ENCODE measurements at regions not wholly inside any gene's neighbourhood (a gene's known extent, or its start where the extent isn't known, plus 50 kb on each side); places are given as distances from the start of the nearest gene placed in this dataset.

DNA sequence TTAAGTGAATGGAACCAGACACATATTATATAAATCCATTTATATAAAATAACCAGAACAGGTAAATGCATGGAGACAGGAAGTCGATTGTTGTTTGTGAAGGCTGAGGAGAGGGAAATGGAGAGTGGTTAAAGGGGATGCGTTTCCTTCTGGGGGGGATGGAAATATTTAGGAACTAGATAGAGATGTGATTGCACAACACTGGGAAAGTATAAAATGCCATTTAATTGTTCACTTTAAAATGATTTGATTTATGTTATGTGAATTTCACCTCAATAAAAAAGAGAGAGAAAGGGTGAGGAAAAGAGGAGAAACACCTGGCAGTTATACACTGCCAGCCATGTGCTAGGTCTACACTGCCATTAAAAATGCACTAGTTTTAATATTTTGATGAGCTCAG, 312.6 kb downstream of the CD83 start:
- H3K4me2 ChIP-seq, result no peak overlapping the region
- no peak overlapping the region for H3K9ac ChIP-seq
- H3K27ac ChIP-seq (ENCODE audit: low read depth in 2 of 2, low read length in 1 of 2), result no peak overlapping the region
- H3K79me2 ChIP-seq (ENCODE audit: insufficient read depth), result no peaks in the 10 kb centered on the region
- CTCF ChIA-PET, result no interaction called here
- no peak overlapping the region for H2AFZ ChIP-seq (ENCODE audit: low read depth)
- POLR2A ChIA-PET, result no interaction called here
- no peak overlapping the region for H3K4me3 ChIP-seq (ENCODE audit: low read depth in 2 of 2, low read length in 1 of 2)
- no peaks in the 10 kb centered on the region for H3F3A ChIP-seq (replicated peaks; ENCODE audit: insufficient read depth)
- no peak for DNase-seq
- no peaks in the 10 kb centered on the region for H3K9me3 ChIP-seq
- H3K36me3 ChIP-seq (replicated peaks in 1 of 2; ENCODE audit: control insufficient read depth in 1 of 2, insufficient read depth in 2 of 2, low read length in 1 of 2), result no peaks in the 10 kb centered on the region
- H4K20me1 ChIP-seq (ENCODE audit: insufficient read depth), result no peaks in the 10 kb centered on the region
- H3K27me3 ChIP-seq (ENCODE audit: insufficient read depth), result no peaks in the 10 kb centered on the region
- H3K4me1 ChIP-seq (ENCODE audit: control insufficient read depth in 1 of 2, insufficient read depth in 2 of 2, low read depth in 1 of 2, low read length in 1 of 2), result no peaks in the 10 kb centered on the region
- TF ChIP-seq YY1 (IDR thresholded peaks at IDR 0.05; ENCODE audit: low read depth), result no peak
- TF ChIP-seq TEAD4 (IDR thresholded peaks at IDR 0.05; ENCODE audit: borderline replicate concordance, insufficient read depth), result no peak
- no peak for TF ChIP-seq TAF1 (IDR thresholded peaks at IDR 0.05; ENCODE audit: borderline replicate concordance, low read depth, low read length)
- TF ChIP-seq, protein P1, sequence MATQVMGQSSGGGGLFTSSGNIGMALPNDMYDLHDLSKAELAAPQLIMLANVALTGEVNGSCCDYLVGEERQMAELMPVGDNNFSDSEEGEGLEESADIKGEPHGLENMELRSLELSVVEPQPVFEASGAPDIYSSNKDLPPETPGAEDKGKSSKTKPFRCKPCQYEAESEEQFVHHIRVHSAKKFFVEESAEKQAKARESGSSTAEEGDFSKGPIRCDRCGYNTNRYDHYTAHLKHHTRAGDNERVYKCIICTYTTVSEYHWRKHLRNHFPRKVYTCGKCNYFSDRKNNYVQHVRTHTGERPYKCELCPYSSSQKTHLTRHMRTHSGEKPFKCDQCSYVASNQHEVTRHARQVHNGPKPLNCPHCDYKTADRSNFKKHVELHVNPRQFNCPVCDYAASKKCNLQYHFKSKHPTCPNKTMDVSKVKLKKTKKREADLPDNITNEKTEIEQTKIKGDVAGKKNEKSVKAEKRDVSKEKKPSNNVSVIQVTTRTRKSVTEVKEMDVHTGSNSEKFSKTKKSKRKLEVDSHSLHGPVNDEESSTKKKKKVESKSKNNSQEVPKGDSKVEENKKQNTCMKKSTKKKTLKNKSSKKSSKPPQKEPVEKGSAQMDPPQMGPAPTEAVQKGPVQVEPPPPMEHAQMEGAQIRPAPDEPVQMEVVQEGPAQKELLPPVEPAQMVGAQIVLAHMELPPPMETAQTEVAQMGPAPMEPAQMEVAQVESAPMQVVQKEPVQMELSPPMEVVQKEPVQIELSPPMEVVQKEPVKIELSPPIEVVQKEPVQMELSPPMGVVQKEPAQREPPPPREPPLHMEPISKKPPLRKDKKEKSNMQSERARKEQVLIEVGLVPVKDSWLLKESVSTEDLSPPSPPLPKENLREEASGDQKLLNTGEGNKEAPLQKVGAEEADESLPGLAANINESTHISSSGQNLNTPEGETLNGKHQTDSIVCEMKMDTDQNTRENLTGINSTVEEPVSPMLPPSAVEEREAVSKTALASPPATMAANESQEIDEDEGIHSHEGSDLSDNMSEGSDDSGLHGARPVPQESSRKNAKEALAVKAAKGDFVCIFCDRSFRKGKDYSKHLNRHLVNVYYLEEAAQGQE (IDR thresholded peaks at IDR 0.05; ENCODE audit: low read depth, low read length), result no peak
- TF ChIP-seq TCF12 (IDR thresholded peaks at IDR 0.05), result no peak
- no peak for TF ChIP-seq GATA2 (CRISPR knock-in tag; IDR thresholded peaks at IDR 0.05)
- TF ChIP-seq, protein P2, sequence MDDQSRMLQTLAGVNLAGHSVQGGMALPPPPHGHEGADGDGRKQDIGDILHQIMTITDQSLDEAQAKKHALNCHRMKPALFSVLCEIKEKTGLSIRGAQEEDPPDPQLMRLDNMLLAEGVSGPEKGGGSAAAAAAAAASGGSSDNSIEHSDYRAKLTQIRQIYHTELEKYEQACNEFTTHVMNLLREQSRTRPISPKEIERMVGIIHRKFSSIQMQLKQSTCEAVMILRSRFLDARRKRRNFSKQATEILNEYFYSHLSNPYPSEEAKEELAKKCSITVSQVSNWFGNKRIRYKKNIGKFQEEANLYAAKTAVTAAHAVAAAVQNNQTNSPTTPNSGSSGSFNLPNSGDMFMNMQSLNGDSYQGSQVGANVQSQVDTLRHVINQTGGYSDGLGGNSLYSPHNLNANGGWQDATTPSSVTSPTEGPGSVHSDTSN (IDR thresholded peaks at IDR 0.05), result no peak
- WGBS (ENCODE audit: low lambda C conversion rate), result 45% methylated on average over 2 of the region's 2 CpGs
- H3K9me2 ChIP-seq, result no peaks in the 10 kb centered on the region

DNA sequence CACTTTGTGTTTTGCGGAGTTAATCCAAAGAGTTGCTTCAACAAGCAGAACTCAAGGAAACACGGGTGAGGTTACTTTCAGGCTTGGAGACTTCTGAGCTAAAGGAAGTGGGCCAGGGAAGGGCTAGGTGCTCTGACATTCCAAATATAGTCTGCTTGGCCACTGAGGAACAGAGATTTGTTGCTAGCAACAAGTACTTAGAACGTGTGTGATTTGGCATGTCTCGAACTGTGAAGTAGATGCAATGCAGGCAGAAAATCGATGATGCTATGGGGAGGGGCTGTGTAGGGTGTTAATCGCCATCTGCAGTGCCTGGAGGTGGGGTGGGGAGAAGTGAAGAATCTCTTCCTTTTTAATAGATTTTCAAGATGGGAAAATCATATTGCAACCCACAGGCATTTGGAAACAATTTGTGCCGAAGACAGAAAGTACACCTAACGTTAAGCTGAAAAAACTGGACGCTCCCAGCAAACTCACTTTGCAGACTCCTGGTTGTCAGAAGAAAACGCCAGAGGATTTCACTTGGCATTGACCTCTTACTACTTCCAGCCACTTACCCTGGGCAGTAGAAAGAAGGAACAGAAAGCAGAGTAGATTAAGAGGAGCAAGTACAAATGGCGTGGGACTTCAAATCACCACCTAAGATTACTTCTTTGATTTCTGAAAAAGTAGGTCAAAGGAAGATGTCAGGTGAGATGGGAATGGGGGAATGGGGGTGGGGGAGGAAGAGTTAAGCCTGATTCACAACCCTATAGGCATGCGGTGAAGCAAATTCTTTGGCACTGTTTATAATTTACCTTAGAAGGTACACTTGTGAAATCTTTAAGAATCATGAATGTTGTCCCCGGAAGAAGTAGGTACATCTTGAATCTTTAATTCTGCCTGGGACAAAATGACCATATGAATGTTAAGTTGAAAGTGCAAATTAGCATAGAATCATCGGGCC, 314.1 kb downstream of the CD83 start:
- Histone ChIP-seq H3K36me3 (replicated peaks in 1 of 2; ENCODE audit: control insufficient read depth in 1 of 2, insufficient read depth in 2 of 2, low read length in 1 of 2) (no peaks in the 10 kb centered on the region), H2AFZ (ENCODE audit: low read depth) (no peak overlapping the region), H3K79me2 (ENCODE audit: insufficient read depth) (no peaks in the 10 kb centered on the region), H3K9me2 (no peaks in the 10 kb centered on the region), H3K9me3 (no peaks in the 10 kb centered on the region), H4K20me1 (ENCODE audit: insufficient read depth) (no peaks in the 10 kb centered on the region), H3K27me3 (ENCODE audit: insufficient read depth) (no peaks in the 10 kb centered on the region), H3K4me1 (ENCODE audit: control insufficient read depth in 1 of 2, insufficient read depth in 2 of 2, low read depth in 1 of 2, low read length in 1 of 2) (no peaks in the 10 kb centered on the region; a peak in 1 of 4 replicates), H3K9ac (no peak overlapping the region), H3K4me2 (no peak overlapping the region), H3F3A (replicated peaks; ENCODE audit: insufficient read depth) (no peaks in the 10 kb centered on the region), H3K27ac (ENCODE audit: low read depth in 2 of 2, low read length in 1 of 2) (no peak overlapping the region), H3K4me3 (ENCODE audit: low read depth in 2 of 2, low read length in 1 of 2) (no peak overlapping the region)
- ChIA-PET CTCF (no interaction called here), POLR2A (no interaction called here)
- 49% methylated on average over 14 of the region's 14 CpGs for WGBS (ENCODE audit: low lambda C conversion rate)
- no peak for DNase-seq
- TF ChIP-seq, protein P3, sequence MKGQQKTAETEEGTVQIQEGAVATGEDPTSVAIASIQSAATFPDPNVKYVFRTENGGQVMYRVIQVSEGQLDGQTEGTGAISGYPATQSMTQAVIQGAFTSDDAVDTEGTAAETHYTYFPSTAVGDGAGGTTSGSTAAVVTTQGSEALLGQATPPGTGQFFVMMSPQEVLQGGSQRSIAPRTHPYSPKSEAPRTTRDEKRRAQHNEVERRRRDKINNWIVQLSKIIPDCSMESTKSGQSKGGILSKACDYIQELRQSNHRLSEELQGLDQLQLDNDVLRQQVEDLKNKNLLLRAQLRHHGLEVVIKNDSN (IDR thresholded peaks at IDR 0.05; ENCODE audit: borderline replicate concordance, low read depth), result no peak
- TF ChIP-seq MEF2A (IDR thresholded peaks at IDR 0.05; ENCODE audit: borderline replicate concordance, low read depth) (no peak), ELF1 (IDR thresholded peaks at IDR 0.05) (no peak), RXRA (IDR thresholded peaks at IDR 0.05; ENCODE audit: borderline replicate concordance, low read depth) (no peak), TCF12 (IDR thresholded peaks at IDR 0.05) (no peak), GABPA (IDR thresholded peaks at IDR 0.05; ENCODE audit: low read depth) (no peak), GATA2 (CRISPR knock-in tag; IDR thresholded peaks at IDR 0.05) (no peak), RAD21 (IDR thresholded peaks at IDR 0.05; ENCODE audit: low read length) (no peak)
- TF ChIP-seq, protein P4, sequence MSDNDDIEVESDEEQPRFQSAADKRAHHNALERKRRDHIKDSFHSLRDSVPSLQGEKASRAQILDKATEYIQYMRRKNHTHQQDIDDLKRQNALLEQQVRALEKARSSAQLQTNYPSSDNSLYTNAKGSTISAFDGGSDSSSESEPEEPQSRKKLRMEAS (IDR thresholded peaks at IDR 0.05; ENCODE audit: low read depth), result no peak
- TF ChIP-seq, protein P5, sequence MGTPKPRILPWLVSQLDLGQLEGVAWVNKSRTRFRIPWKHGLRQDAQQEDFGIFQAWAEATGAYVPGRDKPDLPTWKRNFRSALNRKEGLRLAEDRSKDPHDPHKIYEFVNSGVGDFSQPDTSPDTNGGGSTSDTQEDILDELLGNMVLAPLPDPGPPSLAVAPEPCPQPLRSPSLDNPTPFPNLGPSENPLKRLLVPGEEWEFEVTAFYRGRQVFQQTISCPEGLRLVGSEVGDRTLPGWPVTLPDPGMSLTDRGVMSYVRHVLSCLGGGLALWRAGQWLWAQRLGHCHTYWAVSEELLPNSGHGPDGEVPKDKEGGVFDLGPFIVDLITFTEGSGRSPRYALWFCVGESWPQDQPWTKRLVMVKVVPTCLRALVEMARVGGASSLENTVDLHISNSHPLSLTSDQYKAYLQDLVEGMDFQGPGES (IDR thresholded peaks at IDR 0.05; ENCODE audit: low read depth, low read length), result no peak
- TF ChIP-seq, protein P1 (IDR thresholded peaks at IDR 0.05; ENCODE audit: low read depth, low read length), result no peak

All from SK-N-SH (cell line).